CD4-positive, alpha-beta T cell treated with Interleukin-21 for 1 hour (primary cell): ENCODE measurements at regions not wholly inside any gene's neighbourhood (a gene's known extent, or its start where the extent isn't known, plus 50 kb on each side); places are given as distances from the start of the nearest gene placed in this dataset.
A peak's percentile ranks its signal among the peaks of the same experiment; 100 is the strongest.

Source experiments
- DNase-seq: peaks from one replicate; pipeline ENCODE4 v3.0.0-alpha.2; 2020

DNA sequence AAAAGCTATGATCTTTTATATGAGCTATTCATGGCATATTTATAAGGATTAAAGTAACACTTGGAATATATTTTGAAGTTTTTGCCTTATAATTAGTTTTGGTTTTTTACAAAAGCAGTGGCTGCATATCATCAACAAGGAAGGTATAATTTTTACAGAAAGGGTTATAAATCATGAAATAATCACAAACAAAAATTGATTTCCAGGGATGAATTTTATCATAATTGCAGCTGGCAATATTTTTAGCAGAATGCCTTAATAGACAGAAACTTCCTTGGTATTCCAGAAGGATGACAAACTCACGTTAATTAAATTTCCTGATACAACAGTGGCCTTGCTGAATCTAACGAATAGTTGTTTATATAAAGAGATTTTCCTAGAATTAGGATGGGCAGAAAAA lies 260.5 kb upstream of the SLC39A10 start:
- no peak for DNase-seq

DNA sequence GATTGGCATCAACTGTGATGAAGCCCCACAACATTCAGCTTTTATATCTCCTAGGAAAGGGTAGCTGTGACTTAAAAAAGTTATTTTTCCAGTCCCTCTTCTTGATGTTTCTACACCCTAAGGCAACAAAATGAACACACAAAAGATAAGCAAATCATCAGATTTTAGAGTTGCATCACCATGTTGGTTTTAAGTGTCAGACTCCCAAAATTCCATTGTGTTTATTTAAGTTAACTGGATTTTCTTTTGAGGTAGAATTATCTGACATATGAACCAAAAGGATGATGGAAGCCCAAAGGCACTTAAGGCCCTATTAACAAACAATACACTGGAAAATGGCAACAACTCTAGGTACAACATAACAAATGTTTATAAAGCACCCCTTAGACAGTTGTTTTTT lies 261.7 kb upstream of the SLC39A10 start:
- no peak for DNase-seq

- no peak for DNase-seq
Observed at GRCh38 chr2:195392446-195393336, 264.3 kb upstream of the SLC39A10 start.

- no peak for DNase-seq
Observed at GRCh38 chr2:195390686-195391321, 266.2 kb upstream of the SLC39A10 start.

DNA sequence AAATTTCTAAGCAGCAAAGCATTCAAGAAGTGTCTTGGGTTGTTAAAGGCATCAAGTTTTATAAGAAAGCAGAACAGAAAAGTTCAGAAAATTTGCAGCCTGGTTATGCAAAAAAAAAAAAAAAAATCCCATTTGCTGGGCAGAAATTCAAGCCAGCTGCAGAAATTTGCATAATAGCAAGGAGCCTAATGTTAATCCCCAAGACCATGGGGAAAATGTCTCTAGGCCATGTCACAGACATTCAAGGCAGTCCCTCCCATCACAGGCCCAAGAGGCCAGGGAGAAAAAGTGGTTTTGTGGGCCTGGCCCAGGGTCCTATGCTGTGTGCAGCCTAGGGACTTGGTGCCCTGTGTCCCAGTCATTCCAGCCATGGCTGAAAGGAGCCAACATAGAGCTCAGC lies 269.0 kb upstream of the SLC39A10 start:
- no peak for DNase-seq

- DNase-seq: peak; percentile 38
Observed at GRCh38 chr2:195382186-195382585, 274.8 kb upstream of the SLC39A10 start.

DNA sequence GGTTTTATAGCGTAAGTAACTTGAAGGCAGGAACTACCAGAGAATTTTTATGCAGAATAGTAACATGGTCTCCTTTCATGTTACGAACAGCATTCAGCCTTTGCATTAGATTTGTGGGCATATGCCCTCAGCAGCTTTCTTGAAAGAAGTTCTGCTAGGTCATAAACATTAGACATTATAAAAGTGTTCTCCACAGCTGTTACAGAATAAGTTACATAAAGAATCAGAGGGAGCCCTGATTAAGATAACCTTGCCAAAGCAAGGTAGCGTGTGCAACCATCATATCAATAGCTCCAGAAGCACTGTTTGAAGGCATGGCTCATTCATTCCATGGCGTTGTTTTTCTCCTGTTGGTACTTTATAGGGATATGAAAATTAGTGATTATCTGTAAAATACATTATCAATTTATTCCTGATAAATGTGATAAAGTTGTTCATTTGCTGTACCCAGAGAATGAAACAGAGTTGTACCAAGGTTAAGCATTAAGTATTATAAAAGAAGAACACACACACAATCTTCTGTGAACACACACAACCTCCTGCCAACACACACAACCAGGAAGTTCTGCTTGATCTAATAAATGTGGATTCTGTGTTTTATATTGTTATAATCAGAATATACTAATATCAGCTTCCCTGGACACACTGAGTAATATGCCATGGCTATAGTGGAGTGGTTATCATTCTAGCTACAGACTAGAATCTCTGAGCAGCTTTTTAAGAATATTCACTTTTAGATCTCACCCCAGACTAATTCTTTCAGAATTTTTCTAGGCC lies 286.7 kb upstream of the SLC39A10 start:
- DNase-seq: no peak

DNA sequence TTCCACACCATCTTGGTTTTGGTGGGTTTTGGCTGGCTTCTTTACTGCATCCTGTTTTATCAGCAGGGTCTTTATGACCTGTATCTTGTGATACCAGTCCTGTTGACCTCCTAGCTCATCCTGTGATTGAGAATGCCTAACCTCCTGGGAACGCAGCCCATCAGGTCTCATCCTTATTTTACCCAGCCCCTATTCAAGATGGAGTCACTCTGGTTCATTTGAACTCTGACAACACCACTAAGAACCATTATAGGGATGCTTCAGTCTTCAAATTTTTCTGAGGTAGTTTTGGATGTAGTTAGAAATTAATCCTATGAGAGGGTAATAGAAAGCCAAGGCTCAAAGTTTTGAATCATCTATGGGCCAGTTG lies 287.8 kb upstream of the SLC39A10 start:
- DNase-seq: no peak

DNA sequence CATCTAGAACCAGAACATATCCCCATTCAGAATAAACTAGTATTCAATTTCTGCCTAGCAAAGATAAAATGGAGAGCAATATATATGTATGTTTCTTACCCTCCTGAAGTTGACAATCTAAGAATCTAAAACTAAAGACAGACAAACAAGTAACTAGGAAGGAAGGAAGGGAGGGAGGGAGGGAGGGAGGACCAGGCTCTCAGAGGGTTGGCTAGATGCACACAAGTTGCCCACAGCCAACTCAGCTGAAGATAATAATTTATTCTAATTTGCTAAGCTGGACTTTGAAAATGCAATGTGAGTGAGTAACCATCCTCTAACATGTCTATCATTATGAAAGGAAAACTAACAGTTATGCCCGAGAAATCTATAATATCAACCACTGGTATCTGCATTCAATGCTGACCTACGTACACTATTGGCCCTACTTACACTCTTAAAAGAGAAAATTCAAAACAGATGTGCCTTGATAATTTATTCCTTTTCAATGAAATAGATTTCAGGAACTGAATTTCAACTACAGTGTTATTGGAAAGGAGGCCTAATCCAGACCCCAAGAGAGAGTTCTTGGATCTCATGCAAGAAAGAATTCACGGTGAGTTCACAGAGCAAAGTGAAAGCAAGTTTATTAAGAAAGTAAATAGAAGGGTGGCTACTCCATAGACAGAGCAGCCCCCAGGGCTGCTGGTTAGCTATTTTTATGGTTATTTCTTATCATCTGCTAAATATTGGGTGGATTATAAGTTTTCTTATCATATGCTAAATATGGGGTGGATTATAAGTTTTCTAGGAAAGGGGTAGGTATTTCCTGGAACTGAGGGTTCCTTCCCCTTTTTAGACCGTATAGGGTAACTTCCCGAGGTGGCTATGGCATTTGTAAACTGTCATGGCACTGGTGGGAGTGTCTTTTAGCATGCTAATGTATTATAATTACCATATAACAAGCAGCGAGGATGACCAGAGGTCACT lies 288.5 kb upstream of the SLC39A10 start:
- DNase-seq: no peak

DNA sequence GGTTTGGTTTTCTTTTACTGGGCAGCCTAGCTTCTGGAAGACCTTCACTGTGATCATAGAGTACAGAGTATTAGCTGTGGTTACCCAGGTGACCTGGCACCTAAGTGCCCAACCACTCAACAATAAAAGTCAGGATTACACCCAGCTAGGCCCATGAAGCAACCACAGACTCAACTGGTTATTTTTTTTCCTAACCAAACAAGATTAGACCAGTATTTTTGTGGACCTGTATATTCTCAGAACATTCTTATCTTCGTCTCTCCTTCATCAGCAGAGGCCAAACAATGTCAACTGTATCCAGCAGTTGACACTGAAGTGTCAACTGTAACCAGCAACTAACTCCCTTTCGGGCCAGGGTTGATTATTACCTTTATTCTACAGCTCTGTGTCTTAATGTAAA lies 289.2 kb upstream of the SLC39A10 start:
- no peak for DNase-seq

GRCh38 chr2:195364015-195364965 lies 292.7 kb upstream of the SLC39A10 start:
- DNase-seq: no peak

DNA sequence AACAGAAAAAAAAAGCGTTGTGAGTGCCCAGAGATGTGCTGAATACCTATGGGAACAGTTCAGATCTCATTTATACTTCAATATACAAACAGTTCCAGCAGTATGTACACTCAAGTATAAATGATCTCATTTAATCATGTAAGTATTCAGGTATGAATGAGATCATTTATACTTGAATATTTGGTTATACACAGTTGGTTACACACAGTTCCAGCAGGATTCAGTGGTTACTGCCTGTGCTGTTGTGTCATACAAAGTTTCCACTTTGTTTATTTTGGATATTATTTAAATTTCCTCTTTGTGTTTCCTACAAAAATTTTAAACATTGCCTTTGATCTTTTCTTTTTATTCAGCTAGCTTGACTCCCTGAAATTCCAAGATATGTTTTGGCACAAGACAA lies 293.5 kb upstream of the SLC39A10 start:
- DNase-seq: no peak

DNA sequence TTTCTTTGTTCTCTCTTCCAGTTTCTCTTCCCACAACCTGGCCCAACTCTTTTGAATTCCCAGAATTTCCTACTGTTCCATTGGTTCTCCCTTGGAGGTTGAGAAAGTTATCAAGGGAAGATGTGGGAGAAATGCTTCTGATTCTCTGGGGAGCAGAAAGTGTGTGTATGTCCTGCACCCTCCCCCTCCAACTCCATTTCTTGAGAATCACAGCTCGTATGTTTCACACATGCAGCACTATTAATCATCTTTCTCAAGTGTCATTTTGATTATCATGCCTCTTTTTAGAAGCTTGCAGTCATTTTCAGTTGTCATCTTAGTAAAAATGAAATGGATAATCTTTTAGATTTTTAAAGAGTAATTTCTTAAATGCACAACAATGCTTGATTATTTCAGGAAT lies 296.8 kb upstream of the SLC39A10 start:
- no peak for DNase-seq

DNA sequence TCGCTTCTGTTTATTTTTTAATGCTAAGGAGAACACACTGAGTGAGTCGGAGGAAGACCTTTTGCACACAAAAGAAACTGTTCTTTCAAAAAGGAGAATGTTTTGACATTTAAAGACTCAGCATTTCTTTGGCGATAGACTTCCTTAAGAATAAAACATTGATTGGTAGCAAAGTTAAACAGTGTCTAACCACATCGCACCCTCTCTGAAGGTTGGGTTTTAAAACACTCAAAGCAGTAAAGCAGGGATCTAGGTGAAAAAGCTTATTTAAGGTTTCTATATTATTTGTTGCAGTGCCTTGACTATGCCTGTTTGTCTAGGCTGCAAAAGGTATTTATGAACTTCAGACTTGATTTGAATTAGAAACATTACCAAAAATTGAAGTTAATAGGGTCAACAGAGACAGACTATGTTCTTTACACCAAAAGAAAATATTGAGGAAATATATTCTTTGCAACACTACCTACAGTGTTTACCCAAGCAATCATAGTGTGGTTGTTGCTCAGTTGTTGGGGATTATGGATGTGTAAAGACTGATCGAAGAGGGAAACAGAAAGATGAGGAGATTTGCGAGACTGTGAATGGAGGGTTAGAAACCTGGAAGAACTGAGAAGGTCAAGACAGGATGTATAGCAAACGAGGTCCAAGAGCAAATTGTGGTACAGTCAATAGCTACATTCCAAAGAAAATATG lies 297.8 kb upstream of the SLC39A10 start:
- no peak for DNase-seq

DNA sequence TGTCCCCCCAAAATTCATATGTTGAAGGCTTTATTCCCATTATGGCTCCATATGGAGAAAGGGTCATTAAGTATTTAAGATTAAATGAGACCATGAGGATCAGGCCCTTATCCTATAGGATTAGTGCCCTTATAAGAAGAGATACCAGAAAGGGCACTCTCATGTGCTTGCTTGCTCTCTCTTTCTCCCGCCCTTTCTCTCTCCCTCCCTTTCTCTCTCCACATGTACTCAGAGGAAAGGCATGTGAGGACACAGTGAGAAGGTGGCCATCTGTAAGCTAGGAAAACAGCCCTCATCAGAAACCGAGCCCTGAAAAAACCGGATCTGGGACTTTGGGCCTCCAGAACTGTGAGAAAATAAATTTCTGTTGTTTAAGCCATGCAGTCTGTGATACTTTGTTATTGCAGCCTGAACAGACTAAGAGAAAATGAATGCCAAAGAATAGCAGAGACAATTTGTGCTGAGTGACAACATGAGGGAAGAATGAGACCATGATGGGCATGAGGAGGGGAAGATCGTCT lies 300.0 kb upstream of the SLC39A10 start:
- no peak for DNase-seq

- no peak for DNase-seq
Observed at GRCh38 chr2:195356026-195356425, 301.0 kb upstream of the SLC39A10 start.

GRCh38 chr2:195352581-195352980 lies 304.4 kb upstream of the SLC39A10 start:
- no peak for DNase-seq

DNA sequence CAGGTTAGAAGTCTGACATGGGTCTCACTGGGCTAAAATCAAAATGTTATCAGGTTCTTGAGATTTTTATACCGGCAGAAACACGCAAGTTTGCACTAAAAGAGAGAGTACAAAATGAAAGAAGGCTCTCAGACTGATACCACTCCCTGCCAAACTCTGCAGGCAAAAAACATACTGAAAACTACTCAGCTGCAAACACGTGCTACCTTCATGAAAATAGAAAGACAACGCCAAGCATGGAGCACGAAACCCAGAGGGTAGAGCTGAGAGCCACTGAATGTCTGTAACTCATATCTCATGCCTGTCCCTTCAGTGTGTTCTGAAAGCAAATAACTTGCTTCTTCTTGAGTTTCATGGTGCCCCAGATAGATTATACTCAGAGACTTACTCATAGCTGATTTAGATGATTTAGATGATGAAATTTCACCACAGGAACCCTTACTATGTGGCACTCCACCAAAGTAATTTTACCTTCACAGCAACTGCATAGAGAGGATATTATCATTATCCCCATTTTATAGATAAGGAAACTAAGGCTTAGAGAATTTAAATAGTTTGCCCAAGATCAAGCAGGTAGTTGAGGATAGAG lies 313.0 kb upstream of the SLC39A10 start:
- DNase-seq: no peak

GRCh38 chr2:195343540-195343939 lies 313.5 kb upstream of the SLC39A10 start:
- DNase-seq: no peak

- no peak for DNase-seq
Observed at GRCh38 chr2:195342061-195342460, 315.0 kb upstream of the SLC39A10 start.
